Activated T-cell treated with anti-CD3 and anti-CD28 coated beads, Interleukin-2, amount 50 U/mL, for 24 hours (primary cell): ENCODE measurements at regions not wholly inside any gene's neighbourhood (a gene's known extent, or its start where the extent isn't known, plus 50 kb on each side); places are given as distances from the start of the nearest gene placed in this dataset.

Source experiments
- DNase-seq: peaks from one replicate; pipeline ENCODE4 v3.0.0-alpha.2; 2020
- H3K27ac Mint-ChIP-seq: 2 replicates; pipeline ENCODE4 v1.8.0; 2020; ENCODE audit warnings: mild to moderate bottlenecking, mixed read lengths
- H3K27me3 Mint-ChIP-seq: 2 replicates; pipeline ENCODE4 v1.8.0; 2020; ENCODE audit warnings: mixed read lengths
- H3K36me3 Mint-ChIP-seq: 2 replicates; pipeline ENCODE4 v1.8.0; 2020; ENCODE audit warnings: low read depth, mixed read lengths
- H3K4me1 Mint-ChIP-seq: 2 replicates; pipeline ENCODE4 v1.8.0; 2020; ENCODE audit warnings: low read depth, mixed read lengths
- H3K4me3 Mint-ChIP-seq: 2 replicates; pipeline ENCODE4 v1.8.0; 2020; ENCODE audit warnings: mild to moderate bottlenecking, moderate library complexity, mixed read lengths
- H3K9me3 Mint-ChIP-seq: 2 replicates; pipeline ENCODE4 v1.8.0; 2020; ENCODE audit warnings: mixed read lengths

GRCh38 chr2:144102386-144102785, 417.5 kb downstream of the ZEB2 start:
- peaks cover 27% of the 10 kb centered on the region for H3K4me1 Mint-ChIP-seq
- H3K4me3 Mint-ChIP-seq, result no peak overlapping the region
- no peak for DNase-seq
- peaks cover 21% of the 10 kb centered on the region for H3K9me3 Mint-ChIP-seq
- H3K36me3 Mint-ChIP-seq, result peaks cover 32% of the 10 kb centered on the region
- H3K27me3 Mint-ChIP-seq, result no peaks in the 10 kb centered on the region
- no peak overlapping the region for H3K27ac Mint-ChIP-seq

GRCh38 chr2:144099780-144100377, 420.0 kb downstream of the ZEB2 start:
- H3K36me3 Mint-ChIP-seq, result peaks cover 15% of the 10 kb centered on the region
- no peaks in the 10 kb centered on the region for H3K27me3 Mint-ChIP-seq
- H3K4me3 Mint-ChIP-seq, result no peak overlapping the region
- H3K27ac Mint-ChIP-seq, result peak overlapping the region; percentile 59
- no peak for DNase-seq
- peaks cover 7% of the 10 kb centered on the region for H3K9me3 Mint-ChIP-seq
- H3K4me1 Mint-ChIP-seq, result peaks cover 34% of the 10 kb centered on the region

DNA sequence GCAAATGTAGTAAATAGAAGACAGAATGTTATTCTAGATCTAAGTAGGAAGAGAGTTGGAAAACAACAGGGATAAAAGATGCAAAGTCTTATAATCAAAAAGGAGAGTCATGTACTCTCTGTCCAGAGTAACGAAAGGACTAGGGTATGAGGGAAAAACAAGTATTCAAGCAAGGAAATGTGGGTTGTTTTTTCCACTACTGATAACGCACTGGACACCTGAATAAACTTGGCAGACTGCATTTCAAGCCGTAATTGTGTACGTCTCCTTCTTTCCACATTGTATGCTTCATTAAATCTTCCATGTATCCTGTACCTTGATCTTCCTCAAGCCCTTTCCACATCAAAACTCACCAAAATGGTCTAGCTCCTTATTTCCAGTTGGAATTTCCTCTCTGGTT, 420.6 kb downstream of the ZEB2 start:
- H3K27me3 Mint-ChIP-seq, result no peaks in the 10 kb centered on the region
- DNase-seq, result no peak
- peaks cover 11% of the 10 kb centered on the region for H3K9me3 Mint-ChIP-seq
- peaks cover 38% of the 10 kb centered on the region for H3K4me1 Mint-ChIP-seq
- H3K27ac Mint-ChIP-seq, result peak overlapping the region; percentile 59
- H3K36me3 Mint-ChIP-seq, result peaks cover 15% of the 10 kb centered on the region
- no peak overlapping the region for H3K4me3 Mint-ChIP-seq

DNA sequence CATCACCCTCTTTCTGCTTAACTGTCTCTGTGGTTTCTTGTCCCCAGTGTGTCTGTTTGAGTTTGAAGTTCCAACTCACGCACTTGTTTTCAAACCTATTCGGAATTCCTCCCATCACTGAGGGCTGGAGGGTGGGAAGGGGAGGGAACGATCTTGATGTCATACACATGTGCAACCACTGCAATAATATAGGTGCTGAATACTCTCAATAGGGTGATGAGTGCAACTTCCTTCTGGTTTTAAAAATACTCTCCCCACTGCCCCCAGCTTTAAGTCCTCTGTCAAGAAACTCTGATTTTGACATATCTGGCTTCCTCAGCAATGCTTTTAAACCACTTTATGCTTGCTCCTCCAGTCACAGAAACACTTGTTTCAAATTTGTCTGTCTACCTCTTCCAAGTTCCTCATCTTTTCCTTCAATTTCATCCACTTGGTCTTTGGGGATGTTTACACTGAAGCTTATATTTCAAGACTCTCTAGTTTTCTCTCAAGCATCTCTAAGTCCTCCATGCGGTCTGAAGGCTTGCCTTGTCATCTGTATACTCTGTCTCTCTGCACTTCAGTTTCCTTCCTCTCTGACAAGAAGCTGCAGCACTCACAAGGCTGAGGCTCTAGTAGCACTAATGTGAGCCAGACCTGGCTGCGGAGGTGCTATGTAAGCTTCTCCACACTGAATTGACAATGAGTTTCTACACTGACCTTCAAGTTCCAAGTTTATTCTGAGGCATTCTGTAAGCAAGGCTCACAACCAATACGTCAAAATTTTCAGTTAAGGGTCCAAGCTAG, 422.3 kb downstream of the ZEB2 start:
- H3K4me1 Mint-ChIP-seq, result peaks cover 40% of the 10 kb centered on the region
- H3K27me3 Mint-ChIP-seq, result no peaks in the 10 kb centered on the region
- H3K27ac Mint-ChIP-seq, result peak overlapping the region; percentile 1
- DNase-seq, result no peak
- H3K36me3 Mint-ChIP-seq, result peaks cover 17% of the 10 kb centered on the region
- H3K9me3 Mint-ChIP-seq, result peaks cover 12% of the 10 kb centered on the region
- no peak overlapping the region for H3K4me3 Mint-ChIP-seq

DNA sequence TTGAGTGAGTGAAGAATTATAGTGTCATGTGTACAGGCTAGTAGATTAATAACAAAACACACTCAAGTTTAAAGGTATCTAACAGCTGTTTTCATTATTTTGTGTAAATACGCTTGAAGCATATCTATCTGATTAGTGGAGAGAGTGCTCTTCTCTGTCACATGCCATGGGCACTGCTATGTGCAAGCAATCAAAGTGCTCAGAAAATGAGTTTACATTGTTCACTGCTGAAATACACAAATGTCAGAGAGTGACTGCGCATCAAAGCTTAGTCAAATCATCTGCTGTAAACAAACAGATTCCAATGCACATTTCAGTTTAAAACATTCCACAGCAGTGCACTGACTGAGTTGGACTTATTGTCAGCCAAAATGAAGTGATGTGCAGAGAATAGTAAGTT, 423.4 kb downstream of the ZEB2 start:
- H3K27ac Mint-ChIP-seq, result no peak overlapping the region
- peaks cover 40% of the 10 kb centered on the region for H3K4me1 Mint-ChIP-seq
- DNase-seq, result no peak
- no peak overlapping the region for H3K4me3 Mint-ChIP-seq
- no peaks in the 10 kb centered on the region for H3K27me3 Mint-ChIP-seq
- H3K36me3 Mint-ChIP-seq, result peaks cover 24% of the 10 kb centered on the region
- H3K9me3 Mint-ChIP-seq, result peaks cover 16% of the 10 kb centered on the region

GRCh38 chr2:144094408-144095151, 425.3 kb downstream of the ZEB2 start:
- Mint-ChIP-seq H3K4me1 (peaks cover 29% of the 10 kb centered on the region), H3K27me3 (no peaks in the 10 kb centered on the region), H3K27ac (peak overlapping the region; percentile 63), H3K4me3 (no peak overlapping the region), H3K9me3 (peaks cover 24% of the 10 kb centered on the region), H3K36me3 (peaks cover 27% of the 10 kb centered on the region)
- no peak for DNase-seq

GRCh38 chr2:144091622-144092021, 428.3 kb downstream of the ZEB2 start:
- DNase-seq, result no peak
- Mint-ChIP-seq H3K27me3 (no peaks in the 10 kb centered on the region), H3K27ac (no peak overlapping the region), H3K4me3 (no peak overlapping the region), H3K9me3 (peaks cover 33% of the 10 kb centered on the region), H3K36me3 (peaks cover 44% of the 10 kb centered on the region), H3K4me1 (peaks cover 27% of the 10 kb centered on the region)

- Mint-ChIP-seq H3K27ac (no peak overlapping the region), H3K4me3 (no peak overlapping the region), H3K36me3 (peaks cover 36% of the 10 kb centered on the region), H3K27me3 (no peaks in the 10 kb centered on the region), H3K9me3 (peaks cover 25% of the 10 kb centered on the region), H3K4me1 (peaks cover 26% of the 10 kb centered on the region)
- no peak for DNase-seq
Measured at GRCh38 chr2:144088863-144089262, 431.1 kb downstream of the ZEB2 start.

DNA sequence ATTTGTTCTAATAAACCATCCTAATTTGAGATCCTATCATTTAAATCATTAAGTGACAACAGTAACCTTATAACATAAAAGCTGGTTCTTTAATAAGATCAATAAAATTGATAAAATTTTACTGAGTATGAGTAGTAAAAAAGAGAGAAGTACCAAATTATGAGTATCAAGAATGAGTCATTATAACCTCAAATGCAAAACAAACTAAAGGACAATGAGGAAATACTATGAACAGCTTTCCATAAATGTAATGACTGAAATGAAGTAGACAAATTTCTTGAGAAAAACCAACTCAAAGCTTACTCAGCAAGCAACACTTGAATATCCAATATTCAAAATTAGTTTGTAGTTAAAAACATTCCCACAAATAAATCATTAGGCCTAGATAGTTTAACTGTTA, 433.0 kb downstream of the ZEB2 start:
- peaks cover 22% of the 10 kb centered on the region for H3K9me3 Mint-ChIP-seq
- no peak for DNase-seq
- no peaks in the 10 kb centered on the region for H3K27me3 Mint-ChIP-seq
- no peak overlapping the region for H3K4me3 Mint-ChIP-seq
- peak overlapping the region; percentile 84 for H3K27ac Mint-ChIP-seq
- peaks cover 35% of the 10 kb centered on the region for H3K36me3 Mint-ChIP-seq
- peaks cover 26% of the 10 kb centered on the region for H3K4me1 Mint-ChIP-seq

- H3K36me3 Mint-ChIP-seq, result peaks cover 24% of the 10 kb centered on the region
- H3K4me3 Mint-ChIP-seq, result no peak overlapping the region
- H3K27ac Mint-ChIP-seq, result no peak overlapping the region
- peaks cover 10% of the 10 kb centered on the region for H3K9me3 Mint-ChIP-seq
- no peaks in the 10 kb centered on the region for H3K27me3 Mint-ChIP-seq
- no peak for DNase-seq
- H3K4me1 Mint-ChIP-seq, result peaks cover 26% of the 10 kb centered on the region
Measured at GRCh38 chr2:144085016-144085415, 434.9 kb downstream of the ZEB2 start.

GRCh38 chr2:144084114-144084661, 435.7 kb downstream of the ZEB2 start:
- H3K9me3 Mint-ChIP-seq, result peaks cover 6% of the 10 kb centered on the region
- no peak overlapping the region for H3K27ac Mint-ChIP-seq
- peaks cover 19% of the 10 kb centered on the region for H3K36me3 Mint-ChIP-seq
- peaks cover 26% of the 10 kb centered on the region for H3K4me1 Mint-ChIP-seq
- no peak for DNase-seq
- H3K4me3 Mint-ChIP-seq, result no peak overlapping the region
- H3K27me3 Mint-ChIP-seq, result no peaks in the 10 kb centered on the region

GRCh38 chr2:144083211-144083610, 436.7 kb downstream of the ZEB2 start:
- Mint-ChIP-seq H3K36me3 (peaks cover 15% of the 10 kb centered on the region), H3K4me1 (peaks cover 26% of the 10 kb centered on the region), H3K27ac (no peak overlapping the region), H3K9me3 (no peaks in the 10 kb centered on the region), H3K27me3 (no peaks in the 10 kb centered on the region), H3K4me3 (no peak overlapping the region)
- DNase-seq, result no peak

- no peaks in the 10 kb centered on the region for H3K27me3 Mint-ChIP-seq
- H3K27ac Mint-ChIP-seq, result no peak overlapping the region
- DNase-seq, result no peak
- peaks cover 24% of the 10 kb centered on the region for H3K4me1 Mint-ChIP-seq
- no peaks in the 10 kb centered on the region for H3K9me3 Mint-ChIP-seq
- no peak overlapping the region for H3K4me3 Mint-ChIP-seq
- peaks cover 10% of the 10 kb centered on the region for H3K36me3 Mint-ChIP-seq
Measured at GRCh38 chr2:144082777-144083176, 437.1 kb downstream of the ZEB2 start.

DNA sequence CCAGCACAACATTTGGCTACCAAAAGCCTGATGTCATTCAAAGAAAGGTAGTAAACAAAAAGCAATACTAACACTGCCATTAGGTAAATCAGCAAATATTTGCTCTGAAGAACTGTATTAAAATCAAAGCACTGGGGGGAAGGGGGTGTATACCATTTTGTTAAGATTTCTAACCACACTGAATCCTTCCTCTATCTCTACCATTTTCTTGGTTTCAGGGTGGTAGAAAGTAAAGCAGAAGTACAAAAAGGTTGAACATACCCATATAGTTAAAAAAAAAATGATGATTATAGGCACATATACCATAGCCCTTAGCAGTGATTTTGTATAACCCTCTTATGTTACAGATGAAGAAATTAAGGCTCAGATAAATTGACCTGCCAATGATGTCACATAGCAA, 437.6 kb downstream of the ZEB2 start:
- no peaks in the 10 kb centered on the region for H3K9me3 Mint-ChIP-seq
- no peaks in the 10 kb centered on the region for H3K27me3 Mint-ChIP-seq
- H3K4me1 Mint-ChIP-seq, result peaks cover 19% of the 10 kb centered on the region
- no peak overlapping the region for H3K27ac Mint-ChIP-seq
- H3K36me3 Mint-ChIP-seq, result peaks cover 6% of the 10 kb centered on the region
- no peak overlapping the region for H3K4me3 Mint-ChIP-seq
- no peak for DNase-seq
